ENCODE measurements at regions not wholly inside any gene's neighbourhood (a gene's known extent, or its start where the extent isn't known, plus 50 kb on each side); places are given as distances from the start of the nearest gene placed in this dataset.

DNA sequence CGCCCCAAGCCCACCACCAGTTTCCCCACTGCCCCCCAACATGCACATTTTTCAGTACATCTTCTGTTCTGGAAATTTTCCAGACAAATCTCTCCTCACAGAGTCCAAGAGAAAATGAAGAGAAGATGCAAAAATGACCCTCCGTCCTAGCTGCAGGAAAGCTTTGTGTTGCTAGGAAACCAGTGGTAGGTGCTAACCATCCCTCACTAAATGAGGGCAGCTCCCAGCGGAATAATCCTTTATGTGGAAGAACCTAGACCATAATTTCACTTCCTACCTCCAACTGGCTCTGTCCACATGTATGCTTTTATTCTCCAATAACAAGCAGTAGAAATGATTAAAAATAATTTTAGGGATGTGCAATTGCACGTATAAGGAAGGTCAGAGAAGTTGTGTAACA lies 311.9 kb upstream of the EPHA4 start:
- intact Hi-C loops (cut with DNase I): no loop called here
- no peaks in the 10 kb centered on the region for H3K4me1 ChIP-seq

DNA sequence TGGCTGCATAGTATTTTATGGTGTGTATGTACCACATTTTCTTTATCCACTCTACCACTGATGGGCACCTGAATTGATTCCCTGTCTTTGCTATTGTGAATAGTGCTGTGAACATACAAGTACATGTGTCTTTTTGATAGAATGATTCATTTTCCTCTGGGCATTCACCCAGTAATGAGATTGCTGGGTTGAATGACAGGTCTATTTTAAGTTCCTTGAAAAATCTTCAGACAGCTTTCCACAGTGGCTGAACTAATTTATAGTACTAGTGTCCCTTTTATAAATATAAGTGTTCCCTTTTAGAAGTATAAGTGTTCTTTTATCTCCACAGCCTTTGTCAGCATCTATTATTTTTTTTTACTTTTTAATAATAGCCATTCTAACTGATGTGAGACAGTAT lies 303.9 kb upstream of the EPHA4 start:
- Histone ChIP-seq H3K9me3 (no peaks in the 10 kb centered on the region), H3K27me3 (no peaks in the 10 kb centered on the region), H3K36me3 (replicated peaks in 1 of 2; ENCODE audit: insufficient read depth in 1 of 2, low read depth in 2 of 2) (no peaks in the 10 kb centered on the region), H3K4me1 (no peaks in the 10 kb centered on the region), H3K4me3 (no peak overlapping the region), H3K27ac (no peak overlapping the region)
- no peak for ATAC-seq
- no peak for DNase-seq
- intact Hi-C loops (cut with DNase I): no loop called here
- TF ChIP-seq, protein P1, sequence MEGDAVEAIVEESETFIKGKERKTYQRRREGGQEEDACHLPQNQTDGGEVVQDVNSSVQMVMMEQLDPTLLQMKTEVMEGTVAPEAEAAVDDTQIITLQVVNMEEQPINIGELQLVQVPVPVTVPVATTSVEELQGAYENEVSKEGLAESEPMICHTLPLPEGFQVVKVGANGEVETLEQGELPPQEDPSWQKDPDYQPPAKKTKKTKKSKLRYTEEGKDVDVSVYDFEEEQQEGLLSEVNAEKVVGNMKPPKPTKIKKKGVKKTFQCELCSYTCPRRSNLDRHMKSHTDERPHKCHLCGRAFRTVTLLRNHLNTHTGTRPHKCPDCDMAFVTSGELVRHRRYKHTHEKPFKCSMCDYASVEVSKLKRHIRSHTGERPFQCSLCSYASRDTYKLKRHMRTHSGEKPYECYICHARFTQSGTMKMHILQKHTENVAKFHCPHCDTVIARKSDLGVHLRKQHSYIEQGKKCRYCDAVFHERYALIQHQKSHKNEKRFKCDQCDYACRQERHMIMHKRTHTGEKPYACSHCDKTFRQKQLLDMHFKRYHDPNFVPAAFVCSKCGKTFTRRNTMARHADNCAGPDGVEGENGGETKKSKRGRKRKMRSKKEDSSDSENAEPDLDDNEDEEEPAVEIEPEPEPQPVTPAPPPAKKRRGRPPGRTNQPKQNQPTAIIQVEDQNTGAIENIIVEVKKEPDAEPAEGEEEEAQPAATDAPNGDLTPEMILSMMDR (IDR thresholded peaks at IDR 0.05): no peak
- no peak for TF ChIP-seq POLR2A (IDR thresholded peaks at IDR 0.05)

More for the DNA sequence above, 311.9 kb upstream of the EPHA4 start:
- Histone ChIP-seq H3K36me3 (replicated peaks in 1 of 2; ENCODE audit: insufficient read depth in 1 of 2, low read depth in 2 of 2) (no peaks in the 10 kb centered on the region), H3K27me3 (no peaks in the 10 kb centered on the region), H3K4me3 (no peak overlapping the region), H3K27ac (no peak overlapping the region), H3K9me3 (no peaks in the 10 kb centered on the region)
- ATAC-seq (no peak), DNase-seq (no peak)
- WGBS, 2 donors: 38 to 40% methylated on average over 4 of the region's 4 CpGs
- TF ChIP-seq POLR2A (IDR thresholded peaks at IDR 0.05): no peak
- TF ChIP-seq, protein P1 (IDR thresholded peaks at IDR 0.05): no peak

DNA sequence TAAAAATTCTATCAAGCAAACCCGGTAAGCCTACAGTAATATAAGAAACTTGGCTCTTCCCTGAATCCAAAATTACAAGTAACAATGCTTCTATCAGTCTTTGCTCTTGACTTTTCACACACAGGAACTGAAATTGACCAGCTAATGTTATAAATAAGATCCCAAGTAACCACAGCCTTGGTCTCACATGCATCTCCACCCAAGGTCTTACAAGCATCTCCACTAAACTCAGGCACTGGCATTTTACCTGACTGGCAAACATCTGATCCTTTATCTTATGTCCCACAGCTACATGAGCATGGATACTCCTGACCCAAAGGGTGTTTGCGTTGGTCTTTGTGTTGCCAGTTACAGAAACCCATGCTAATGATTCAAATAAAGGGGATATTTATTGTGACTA lies 302.3 kb upstream of the EPHA4 start:
- no peak overlapping the region for H3K27ac ChIP-seq
- H3K36me3 ChIP-seq (replicated peaks in 1 of 2; ENCODE audit: insufficient read depth in 1 of 2, low read depth in 2 of 2): no peaks in the 10 kb centered on the region
- ATAC-seq (no peak), DNase-seq (no peak)
- no peaks in the 10 kb centered on the region for H3K27me3 ChIP-seq
- no peaks in the 10 kb centered on the region for H3K4me1 ChIP-seq
- H3K9me3 ChIP-seq: no peaks in the 10 kb centered on the region
- no peak for TF ChIP-seq POLR2A (IDR thresholded peaks at IDR 0.05)
- TF ChIP-seq, protein P1 (IDR thresholded peaks at IDR 0.05): no peak
- H3K4me3 ChIP-seq: no peak overlapping the region
- 62 to 79% methylated on average over 2 of the region's 2 CpGs for WGBS, 2 donors
- intact Hi-C loops (cut with DNase I): no loop called here

DNA sequence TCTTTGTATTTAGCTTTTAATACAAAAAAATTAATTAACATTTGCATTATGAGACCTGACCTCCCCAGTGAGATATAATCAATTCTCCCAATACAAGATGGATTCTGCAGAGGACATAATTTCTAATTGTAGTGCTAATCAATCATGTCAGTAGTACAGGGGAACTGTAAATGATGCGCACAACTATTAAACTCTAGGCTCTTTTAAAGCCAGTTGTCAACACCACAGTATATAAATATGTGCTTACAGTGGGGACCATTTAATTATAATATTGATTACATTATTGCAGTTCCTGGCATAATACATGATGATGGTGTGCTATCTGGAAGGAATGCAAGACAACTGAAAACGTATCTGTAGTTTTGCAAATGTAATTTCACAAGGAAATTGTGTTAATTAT lies 285.6 kb upstream of the EPHA4 start:
- no peaks in the 10 kb centered on the region for H3K9me3 ChIP-seq
- ATAC-seq (no peak), DNase-seq (no peak)
- WGBS, 2 donors: 57 to 59% methylated on average over 2 of the region's 2 CpGs
- H3K36me3 ChIP-seq (replicated peaks in 1 of 2; ENCODE audit: insufficient read depth in 1 of 2, low read depth in 2 of 2): no peaks in the 10 kb centered on the region
- no peak overlapping the region for H3K4me3 ChIP-seq
- no peak overlapping the region for H3K27ac ChIP-seq
- H3K27me3 ChIP-seq: no peaks in the 10 kb centered on the region
- no peak for TF ChIP-seq POLR2A (IDR thresholded peaks at IDR 0.05)
- TF ChIP-seq, protein P1 (IDR thresholded peaks at IDR 0.05): no peak
- H3K4me1 ChIP-seq: no peaks in the 10 kb centered on the region
- intact Hi-C loops (cut with DNase I): no loop called here

DNA sequence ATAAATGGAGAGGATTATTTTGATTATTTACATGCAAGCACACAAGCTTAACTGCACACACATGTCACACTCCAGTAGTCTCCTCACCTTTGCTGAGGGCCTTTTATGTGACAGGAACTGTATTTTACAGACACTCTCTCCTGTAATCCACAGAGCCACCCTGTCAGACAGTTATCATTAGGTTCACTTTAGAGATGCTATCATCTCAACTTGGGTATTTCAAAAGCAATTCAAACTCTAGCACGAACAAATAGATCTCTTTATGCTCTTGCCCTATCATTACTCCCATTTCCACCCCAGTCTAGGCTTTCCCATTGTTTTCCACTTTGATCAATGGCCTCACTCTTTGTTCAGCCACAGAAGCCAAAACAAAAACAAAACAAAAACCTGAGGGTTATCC lies 281.2 kb upstream of the EPHA4 start:
- no peak overlapping the region for H3K4me3 ChIP-seq
- intact Hi-C loops (cut with DNase I): no loop called here
- no peak overlapping the region for H3K27ac ChIP-seq
- no peaks in the 10 kb centered on the region for H3K36me3 ChIP-seq (replicated peaks in 1 of 2; ENCODE audit: insufficient read depth in 1 of 2, low read depth in 2 of 2)
- H3K4me1 ChIP-seq: no peaks in the 10 kb centered on the region
- TF ChIP-seq POLR2A (IDR thresholded peaks at IDR 0.05): no peak
- TF ChIP-seq, protein P1 (IDR thresholded peaks at IDR 0.05): no peak
- H3K9me3 ChIP-seq: no peaks in the 10 kb centered on the region
- 32 to 53% methylated on average over 1 of the region's 1 CpG for WGBS, 2 donors
- ATAC-seq: no peak
- no peak for DNase-seq
- no peaks in the 10 kb centered on the region for H3K27me3 ChIP-seq
